ENCODE measurements at regions not wholly inside any gene's neighbourhood (a gene's known extent, or its start where the extent isn't known, plus 50 kb on each side); places are given as distances from the start of the nearest gene placed in this dataset.

- Histone ChIP-seq H3K4me1 (ENCODE audit: control insufficient read depth in 1 of 2, insufficient read depth in 2 of 2, low read length in 2 of 2) (no peaks in the 10 kb centered on the region), H3K4me2 (ENCODE audit: low read length) (no peak overlapping the region), H2AFZ (ENCODE audit: low read depth, low read length, poor library complexity, severe bottlenecking) (no peak overlapping the region), H3K36me3 (ENCODE audit: control insufficient read depth in 1 of 2, insufficient read depth in 2 of 2, low read length in 2 of 2) (no peaks in the 10 kb centered on the region), H3K79me2 (ENCODE audit: insufficient read depth, low read length) (no peaks in the 10 kb centered on the region), H3K9ac (ENCODE audit: low read length) (no peak overlapping the region), H3K4me3 (replicated peaks in 1 of 2; ENCODE audit: low read depth in 1 of 2, low read length in 2 of 2) (no peak overlapping the region), H4K20me1 (ENCODE audit: insufficient read depth) (no peaks in the 10 kb centered on the region), H3K9me2 (ENCODE audit: insufficient read depth) (no peaks in the 10 kb centered on the region), H3K27ac (ENCODE audit: low read depth, low read length) (no peak overlapping the region), H3K27me3 (ENCODE audit: insufficient read depth, low read length) (no peaks in the 10 kb centered on the region), H3K9me3 (ENCODE audit: control insufficient read depth in 1 of 2, insufficient read depth in 1 of 2, low read depth in 1 of 2, low read length in 2 of 2) (peaks cover 0 to 8% of the 10 kb centered on the region in 2 experiments; a peak in 1 of 4 replicates)
- intact Hi-C loops (cut with micrococcal nuclease): no loop called here
- DNase-seq (ENCODE audit: low read depth, low spot score): no peak
- TF ChIP-seq RAD21 (IDR thresholded peaks at IDR 0.05; ENCODE audit: low read depth): no peak
- TF ChIP-seq POLR2AphosphoS5 (IDR thresholded peaks at IDR 0.05; ENCODE audit: low read depth, low read length): no peak
- no peak for TF ChIP-seq FOSL1 (IDR thresholded peaks at IDR 0.05; ENCODE audit: low read depth)
- TF ChIP-seq CBX3 (IDR thresholded peaks at IDR 0.05; ENCODE audit: low read depth): no peak
- no peak for TF ChIP-seq ZNF274 (IDR thresholded peaks at IDR 0.05; ENCODE audit: low read depth, low read length)
- TF ChIP-seq ATF3 (IDR thresholded peaks at IDR 0.05): no peak
- TF ChIP-seq CEBPB (IDR thresholded peaks at IDR 0.05; ENCODE audit: low read depth): no peak
- no peak for TF ChIP-seq EGR1 (IDR thresholded peaks at IDR 0.05; ENCODE audit: low read depth)
- no peak for TF ChIP-seq YY1 (IDR thresholded peaks at IDR 0.05; ENCODE audit: extremely low read depth, insufficient replicate concordance, low read depth, low read length)
- TF ChIP-seq ELF1 (IDR thresholded peaks at IDR 0.05; ENCODE audit: borderline replicate concordance, low read depth): no peak
- TF ChIP-seq SIN3A (IDR thresholded peaks at IDR 0.05; ENCODE audit: low read depth): no peak
- TF ChIP-seq SP1 (IDR thresholded peaks at IDR 0.05; ENCODE audit: low read depth): no peak
- TF ChIP-seq EZH2 (IDR thresholded peaks at IDR 0.05): no peak
- TF ChIP-seq REST (IDR thresholded peaks at IDR 0.05; ENCODE audit: low read depth): no peak
- no peak for TF ChIP-seq EZH2phosphoT487 (IDR thresholded peaks at IDR 0.05; ENCODE audit: borderline replicate concordance)
- TF ChIP-seq JUND (IDR thresholded peaks at IDR 0.05): no peak
- TF ChIP-seq ZBTB33 (IDR thresholded peaks at IDR 0.05; ENCODE audit: extremely low read depth, insufficient replicate concordance, low read length): no peak
- no peak for TF ChIP-seq SRF (IDR thresholded peaks at IDR 0.05; ENCODE audit: low read depth)
- TF ChIP-seq MAX (IDR thresholded peaks at IDR 0.05): no peak
- TF ChIP-seq ZFX (IDR thresholded peaks at IDR 0.05): no peak
- ChIA-PET POLR2A (no interaction called here), RAD21 (ENCODE audit: low non-redundant PET in 1 of 2, low total read pairs in 2 of 2, uncharacterized antibody in 2 of 2, unreplicated experiment in 2 of 2) (no interaction called here), CTCF (no interaction called here)
- no TSS peak for BruUV-seq (replicated peaks)
- ATAC-seq: no peak
Observed at GRCh38 chr2:106724301-106724794, 161.6 kb downstream of the ST6GAL2 start.

Data from HCT116 (cell line).